Mammary epithelial cell (primary cell): ENCODE measurements at regions not wholly inside any gene's neighbourhood (a gene's known extent, or its start where the extent isn't known, plus 50 kb on each side); places are given as distances from the start of the nearest gene placed in this dataset.

Experiments used
- CTCF ChIP-seq, 2 donors: IDR thresholded peaks in 1 of 2; conservative IDR thresholded peaks in 1 of 2; 2 replicates each; pipeline ENCODE4 v1.5.1; 2011 to 2012; ENCODE audit warnings: inconsistent platforms in 2 of 2, low read length in 2 of 2, mild to moderate bottlenecking in 2 of 2, control low read depth in 1 of 2, low read depth in 1 of 2; ENCODE audit not compliant: insufficient read depth in 1 of 2; ENCODE audit errors: extremely low read depth in 1 of 2
- EZH2 ChIP-seq: IDR thresholded peaks from 2 replicates; pipeline ENCODE4 v1.6.1; 2012; ENCODE audit warnings: low read length, inconsistent platforms, borderline replicate concordance

- TF ChIP-seq CTCF (conservative IDR thresholded peaks at IDR 0.05 in 1 of 2, IDR thresholded peaks at IDR 0.05 in 1 of 2; ENCODE audit: extremely low read depth in 1 of 2, insufficient read depth in 1 of 2, low read depth in 1 of 2, low read length in 2 of 2) (no peak), EZH2 (no peak)
Measured at GRCh38 chr15:26223720-26224119, 360.6 kb upstream of the ATP10A start.
